HL-60 (cell line): ENCODE measurements at regions not wholly inside any gene's neighbourhood (a gene's known extent, or its start where the extent isn't known, plus 50 kb on each side); places are given as distances from the start of the nearest gene placed in this dataset.

Experiments
- DNase-seq, 2 experiments: peaks; one replicate each; pipeline ENCODE4 v3.0.0-alpha.2; 2010 to 2020; ENCODE audit warnings: low read depth in 1 of 2, low spot score in 1 of 2
- H3K27ac ChIP-seq: fragments of 250-450 bp; sonication (Bioruptor Pico); replicated peaks from 2 replicates; pipeline ENCODE4 v1.5.1; 2020; ENCODE audit warnings: mild to moderate bottlenecking, moderate library complexity
- H3K27me3 ChIP-seq: fragments of 250-450 bp; sonication (Bioruptor Pico); 2 replicates; pipeline ENCODE4 v1.5.1; 2021; ENCODE audit warnings: mild to moderate bottlenecking, moderate library complexity; ENCODE audit not compliant: insufficient read depth, poor library complexity, severe bottlenecking
- H3K4me3 ChIP-seq: replicated peaks from 2 replicates; pipeline ENCODE4 v1.5.1; 2011; ENCODE audit warnings: mild to moderate bottlenecking, control low read depth, low read length; ENCODE audit not compliant: insufficient read depth
- CTCF ChIP-seq: IDR thresholded peaks from one replicate; pipeline ENCODE4 v1.5.1; 2011; ENCODE audit warnings: low read length, control low read depth, inconsistent platforms; ENCODE audit not compliant: insufficient read depth
- GABPA ChIP-seq: IDR thresholded peaks from 2 replicates; pipeline ENCODE4 v1.6.1; 2012; ENCODE audit warnings: low read depth
- POLR2AphosphoS5 ChIP-seq: IDR thresholded peaks from 2 replicates; pipeline ENCODE4 v1.6.1; 2012; ENCODE audit warnings: low read depth
- SPI1 ChIP-seq: IDR thresholded peaks from 2 replicates; pipeline ENCODE4 v1.6.1; 2012; ENCODE audit warnings: low read depth, mild to moderate bottlenecking, borderline replicate concordance
- TF ChIP-seq, protein P1 (sequence below): IDR thresholded peaks from 2 replicates; pipeline ENCODE4 v1.6.1; 2012; ENCODE audit warnings: low read depth; ENCODE audit not compliant: insufficient replicate concordance

- Histone ChIP-seq H3K4me3 (no peak overlapping the region), H3K27me3 (no peaks in the 10 kb centered on the region), H3K27ac (no peak overlapping the region)
- TF ChIP-seq GABPA (no peak), POLR2AphosphoS5 (no peak), SPI1 (no peak), CTCF (no peak)
- TF ChIP-seq, protein P1, sequence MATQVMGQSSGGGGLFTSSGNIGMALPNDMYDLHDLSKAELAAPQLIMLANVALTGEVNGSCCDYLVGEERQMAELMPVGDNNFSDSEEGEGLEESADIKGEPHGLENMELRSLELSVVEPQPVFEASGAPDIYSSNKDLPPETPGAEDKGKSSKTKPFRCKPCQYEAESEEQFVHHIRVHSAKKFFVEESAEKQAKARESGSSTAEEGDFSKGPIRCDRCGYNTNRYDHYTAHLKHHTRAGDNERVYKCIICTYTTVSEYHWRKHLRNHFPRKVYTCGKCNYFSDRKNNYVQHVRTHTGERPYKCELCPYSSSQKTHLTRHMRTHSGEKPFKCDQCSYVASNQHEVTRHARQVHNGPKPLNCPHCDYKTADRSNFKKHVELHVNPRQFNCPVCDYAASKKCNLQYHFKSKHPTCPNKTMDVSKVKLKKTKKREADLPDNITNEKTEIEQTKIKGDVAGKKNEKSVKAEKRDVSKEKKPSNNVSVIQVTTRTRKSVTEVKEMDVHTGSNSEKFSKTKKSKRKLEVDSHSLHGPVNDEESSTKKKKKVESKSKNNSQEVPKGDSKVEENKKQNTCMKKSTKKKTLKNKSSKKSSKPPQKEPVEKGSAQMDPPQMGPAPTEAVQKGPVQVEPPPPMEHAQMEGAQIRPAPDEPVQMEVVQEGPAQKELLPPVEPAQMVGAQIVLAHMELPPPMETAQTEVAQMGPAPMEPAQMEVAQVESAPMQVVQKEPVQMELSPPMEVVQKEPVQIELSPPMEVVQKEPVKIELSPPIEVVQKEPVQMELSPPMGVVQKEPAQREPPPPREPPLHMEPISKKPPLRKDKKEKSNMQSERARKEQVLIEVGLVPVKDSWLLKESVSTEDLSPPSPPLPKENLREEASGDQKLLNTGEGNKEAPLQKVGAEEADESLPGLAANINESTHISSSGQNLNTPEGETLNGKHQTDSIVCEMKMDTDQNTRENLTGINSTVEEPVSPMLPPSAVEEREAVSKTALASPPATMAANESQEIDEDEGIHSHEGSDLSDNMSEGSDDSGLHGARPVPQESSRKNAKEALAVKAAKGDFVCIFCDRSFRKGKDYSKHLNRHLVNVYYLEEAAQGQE, result no peak
- no peak for DNase-seq
Measured at GRCh38 chr16:48788475-48788874, 178.5 kb upstream of the N4BP1 start.

- no peak overlapping the region for H3K4me3 ChIP-seq
- H3K27ac ChIP-seq, result no peak overlapping the region
- DNase-seq, result no peak
- H3K27me3 ChIP-seq, result no peaks in the 10 kb centered on the region
- TF ChIP-seq SPI1, result no peak
- TF ChIP-seq, protein P1, result no peak
- TF ChIP-seq POLR2AphosphoS5, result no peak
- TF ChIP-seq GABPA, result no peak
- TF ChIP-seq CTCF, result no peak
Measured at GRCh38 chr16:48745541-48745940, 135.6 kb upstream of the N4BP1 start.

DNA sequence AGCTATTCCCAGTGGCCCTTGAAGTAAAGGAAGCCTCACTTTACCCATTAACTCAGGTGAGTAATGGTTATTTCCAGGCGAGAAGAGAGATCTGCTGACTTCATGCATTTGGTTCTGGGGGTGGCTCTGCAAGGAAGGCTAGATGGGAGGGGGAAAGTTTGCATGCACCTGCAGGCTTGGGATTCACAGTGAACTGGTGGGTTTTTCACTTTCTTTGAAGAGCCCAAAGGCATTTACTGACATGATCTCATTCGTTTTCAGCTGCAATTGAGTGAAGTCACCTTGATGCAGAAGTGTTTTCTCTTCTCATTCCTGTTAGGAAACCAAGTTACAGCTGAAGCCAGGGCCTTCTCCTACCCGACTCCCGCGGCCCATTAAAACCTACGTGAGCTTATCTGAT lies 131.0 kb upstream of the N4BP1 start:
- Histone ChIP-seq H3K4me3 (no peak overlapping the region), H3K27ac (no peak overlapping the region), H3K27me3 (no peaks in the 10 kb centered on the region)
- no peak for TF ChIP-seq CTCF
- TF ChIP-seq SPI1, result no peak
- TF ChIP-seq GABPA, result no peak
- TF ChIP-seq POLR2AphosphoS5, result no peak
- TF ChIP-seq, protein P1, result no peak
- no peak for DNase-seq
